Endothelial cell of umbilical vein (primary cell): ENCODE measurements at regions not wholly inside any gene's neighbourhood (a gene's known extent, or its start where the extent isn't known, plus 50 kb on each side); places are given as distances from the start of the nearest gene placed in this dataset.

Experiments
- BruUV-seq: library from RNA; stranded (reverse); fragments of 400-500 nt; replicated peaks from 2 replicates; lab custom pipeline; 2021; lab: Mats Ljungman, UMichigan
- CTCF ChIA-PET: fragments of 300-600, 350-600 bp; sonication (Branson Sonifier 250); formaldehyde crosslinking; loops from one replicate; lab custom pipeline; 2021; ENCODE audit warnings: antibody characterized with exemption, inconsistent platforms; lab: Charles Lee
- POLR2A ChIA-PET: fragments of 300-600, 350-600 bp; sonication (Branson Sonifier 250); formaldehyde crosslinking; loops from one replicate; lab custom pipeline; 2021; ENCODE audit warnings: antibody characterized with exemption, inconsistent platforms; lab: Charles Lee
- DNase-seq: peaks from one replicate; pipeline ENCODE4 v3.0.0-alpha.2; 2011; ENCODE audit warnings: low read depth, low spot score
- FAIRE-seq: peaks from 2 replicates; lab custom pipeline; 2011; peaks lifted over from hg19 to GRCh38; lab: Jason Lieb, UNC
- H2AFZ ChIP-seq: 2 replicates; pipeline ENCODE4 v1.6.0; 2012; ENCODE audit warnings: low read depth, low read length, control low read depth, inconsistent platforms
- H3K27ac ChIP-seq: 2 replicates; pipeline ENCODE4 v1.5.1; 2011; ENCODE audit warnings: low read depth, mild to moderate bottlenecking, control low read depth, low read length, moderate library complexity; ENCODE audit not compliant: insufficient read depth
- H3K27me3 ChIP-seq, 2 experiments: 2 replicates each; pipeline versions ENCODE4 v1.6.0 to v1.6.1; 2011; ENCODE audit warnings: low read length in 2 of 2, mixed read lengths in 1 of 2; ENCODE audit not compliant: control insufficient read depth in 2 of 2, insufficient read depth in 2 of 2
- H3K36me3 ChIP-seq, 2 experiments: 2 replicates in 1 of 2; 3 replicates in 1 of 2; pipeline ENCODE4 v1.5.1; 2011; ENCODE audit warnings: low read length in 2 of 2, mild to moderate bottlenecking in 1 of 2, moderate library complexity in 1 of 2; ENCODE audit not compliant: control insufficient read depth in 2 of 2, insufficient read depth in 2 of 2; ENCODE audit errors: extremely low read depth in 1 of 2
- H3K4me1 ChIP-seq: 3 replicates; pipeline ENCODE4 v1.5.1; 2011; ENCODE audit warnings: mild to moderate bottlenecking, low read length; ENCODE audit not compliant: control insufficient read depth, insufficient read depth; ENCODE audit errors: extremely low read depth
- H3K4me2 ChIP-seq: 2 replicates; pipeline ENCODE4 v1.6.1; 2011; ENCODE audit warnings: low read length, control low read depth, mixed read lengths; ENCODE audit not compliant: insufficient read depth
- H3K4me3 ChIP-seq, 3 experiments: fragments of 200-600 bp in 1 of 3; sonication (generic), shearing (Covaris generic) in 1 of 3; replicated peaks in 1 of 3; 2 replicates each; pipeline ENCODE4 v1.5.1; 2011 to 2016; ENCODE audit warnings: control low read depth in 3 of 3, low read length in 3 of 3, mild to moderate bottlenecking in 2 of 3, inconsistent platforms in 1 of 3, low read depth in 1 of 3, moderate library complexity in 1 of 3; ENCODE audit not compliant: insufficient read depth in 1 of 3
- H3K79me2 ChIP-seq: 2 replicates; pipeline ENCODE4 v1.6.0; 2012; ENCODE audit warnings: low read length, inconsistent platforms; ENCODE audit not compliant: control insufficient read depth, insufficient read depth
- H3K9ac ChIP-seq: replicated peaks from 2 replicates; pipeline ENCODE3; 2011; ENCODE audit warnings: low read length, control low read depth; ENCODE audit not compliant: insufficient read depth; ENCODE audit errors: extremely low read depth
- H3K9me1 ChIP-seq: replicated peaks from 3 replicates; pipeline ENCODE4 v1.6.0; 2011; ENCODE audit warnings: mild to moderate bottlenecking, low read length; ENCODE audit not compliant: control insufficient read depth, insufficient read depth; ENCODE audit errors: extremely low read depth
- H3K9me3 ChIP-seq: replicated peaks from 2 replicates; pipeline ENCODE4 v1.5.1; 2012; ENCODE audit warnings: low read length, inconsistent platforms; ENCODE audit not compliant: control insufficient read depth, insufficient read depth
- H4K20me1 ChIP-seq: replicated peaks from 2 replicates; pipeline ENCODE3; 2011; ENCODE audit warnings: mild to moderate bottlenecking, low read length; ENCODE audit not compliant: control insufficient read depth, insufficient read depth; ENCODE audit errors: extremely low read depth
- CTCF ChIP-seq, 2 donors: IDR thresholded peaks; 1 replicate in 1 of 2; 2 replicates in 1 of 2; pipeline ENCODE4 v1.5.1; 2011; ENCODE audit warnings: low read length in 2 of 2, mild to moderate bottlenecking in 2 of 2, moderate library complexity in 2 of 2, control low read depth in 1 of 2, inconsistent platforms in 1 of 2, low read depth in 1 of 2; ENCODE audit not compliant: insufficient read depth in 1 of 2; ENCODE audit errors: extremely low read depth in 1 of 2
- EZH2 ChIP-seq: IDR thresholded peaks from 2 replicates; pipeline ENCODE4 v1.6.1; 2012; ENCODE audit warnings: borderline replicate concordance, low read depth, mild to moderate bottlenecking, moderate library complexity, low read length, inconsistent platforms; ENCODE audit not compliant: severe bottlenecking
- FOS ChIP-seq: IDR thresholded peaks from 2 replicates; pipeline ENCODE4 v1.6.1; 2011; ENCODE audit warnings: mild to moderate bottlenecking, low read length, moderate library complexity, borderline replicate concordance; ENCODE audit not compliant: insufficient read depth
- GATA2 ChIP-seq: IDR thresholded peaks from 2 replicates; pipeline ENCODE4 v1.7.0; 2011; ENCODE audit warnings: low read depth, mild to moderate bottlenecking, moderate library complexity, mixed read lengths, low read length; ENCODE audit not compliant: insufficient read length, insufficient read depth
- JUN ChIP-seq: IDR thresholded peaks from 2 replicates; pipeline ENCODE4 v1.6.1; 2011; ENCODE audit warnings: borderline replicate concordance, low read depth; ENCODE audit not compliant: insufficient read length, insufficient read depth
- MAX ChIP-seq: IDR thresholded peaks from 2 replicates; pipeline ENCODE4 v1.6.1; 2011; ENCODE audit not compliant: insufficient read depth, insufficient read length
- MYC ChIP-seq: IDR thresholded peaks from one replicate; pipeline ENCODE4 v1.6.1; 2011; ENCODE audit warnings: mild to moderate bottlenecking, low read depth, low read length
- POLR2A ChIP-seq: IDR thresholded peaks from 2 replicates; pipeline ENCODE4 v1.6.1; 2012; ENCODE audit warnings: low read depth, mild to moderate bottlenecking, control low read depth, low read length
- POLR2AphosphoS5 ChIP-seq: IDR thresholded peaks from 2 replicates; pipeline ENCODE4 v1.6.1; 2012; ENCODE audit warnings: low read depth, mild to moderate bottlenecking, control low read depth, low read length, moderate library complexity; ENCODE audit not compliant: insufficient read depth
- dilution Hi-C: fragments of 300-500 bp; cut with MboI; formaldehyde crosslinking; loops from one replicate; pipeline ENCODE4 v1.15.0; 2019; ENCODE audit warnings: low sequenced_read_pairs; ENCODE audit not compliant: extremely low pct_ligation_motif_present
- intact Hi-C: fragments of 100-400 bp; cut with micrococcal nuclease; formaldehyde crosslinking; loops from one replicate; pipeline ENCODE4 v1.10.0; 2022

- Histone ChIP-seq H3K9me3 (no peaks in the 10 kb centered on the region), H4K20me1 (no peaks in the 10 kb centered on the region), H3K36me3 (no peaks in the 10 kb centered on the region), H3K9me1 (no peaks in the 10 kb centered on the region), H3K27me3 (peaks cover 2 to 7% of the 10 kb centered on the region in 2 experiments), H3K4me2 (no peak overlapping the region), H2AFZ (no peak overlapping the region), H3K79me2 (no peaks in the 10 kb centered on the region), H3K4me3 (no peak overlapping the region), H3K9ac (no peak overlapping the region), H3K27ac (no peak overlapping the region), H3K4me1 (no peaks in the 10 kb centered on the region)
- TF ChIP-seq EZH2 (no peak), CTCF (IDR thresholded peaks at IDR 0.05; ENCODE audit: extremely low read depth in 1 of 2, insufficient read depth in 1 of 2, low read depth in 1 of 2, low read length in 2 of 2) (no peak), MYC (no peak), POLR2AphosphoS5 (no peak), JUN (no peak), MAX (no peak), POLR2A (no peak), GATA2 (no peak), FOS (no peak)
- dilution Hi-C loops: no loop called here
- POLR2A ChIA-PET: no interaction called here
- FAIRE-seq (no peak), DNase-seq (no peak)
- intact Hi-C loops: no loop called here
- BruUV-seq: no TSS peak
- CTCF ChIA-PET: interaction anchor here (1.5 to 1.7 kb wide), 2 partner anchors 9 to 23 kb away, joined by 4 to 7 read pairs; no protein-coding TSS in a partner anchor
Measured at GRCh38 chr21:32858628-32859027, 87.1 kb upstream of the PAXBP1 start.
